ENCODE measurements at regions not wholly inside any gene's neighbourhood (a gene's known extent, or its start where the extent isn't known, plus 50 kb on each side); places are given as distances from the start of the nearest gene placed in this dataset.

DNA sequence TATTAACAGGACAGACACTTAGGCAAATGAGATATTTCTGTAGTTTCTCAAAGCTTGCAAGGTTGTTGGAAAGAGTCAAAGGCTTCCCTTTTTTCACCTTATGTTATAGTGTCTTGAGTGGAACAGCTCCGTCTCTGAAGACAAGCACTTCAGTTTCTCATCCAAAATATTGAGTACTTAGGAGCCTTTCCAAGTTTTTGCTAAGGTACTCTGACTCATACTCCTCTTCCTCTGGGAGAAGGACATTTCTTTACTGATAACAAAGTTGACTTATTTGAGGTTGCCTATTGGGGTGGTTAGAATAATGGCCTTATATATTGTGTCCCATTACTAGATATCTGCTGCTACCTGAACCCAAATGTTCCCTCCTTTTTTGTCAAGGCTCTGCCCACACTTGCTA lies 869.6 kb downstream of the MAT2B start:
- DNase-seq (ENCODE audit: low read depth): no peak

GRCh38 chr5:164376843-164377242 lies 871.4 kb downstream of the MAT2B start:
- DNase-seq (ENCODE audit: low read depth): no peak

GRCh38 chr5:164377746-164378145 lies 872.3 kb downstream of the MAT2B start:
- DNase-seq (ENCODE audit: low read depth): no peak

DNA sequence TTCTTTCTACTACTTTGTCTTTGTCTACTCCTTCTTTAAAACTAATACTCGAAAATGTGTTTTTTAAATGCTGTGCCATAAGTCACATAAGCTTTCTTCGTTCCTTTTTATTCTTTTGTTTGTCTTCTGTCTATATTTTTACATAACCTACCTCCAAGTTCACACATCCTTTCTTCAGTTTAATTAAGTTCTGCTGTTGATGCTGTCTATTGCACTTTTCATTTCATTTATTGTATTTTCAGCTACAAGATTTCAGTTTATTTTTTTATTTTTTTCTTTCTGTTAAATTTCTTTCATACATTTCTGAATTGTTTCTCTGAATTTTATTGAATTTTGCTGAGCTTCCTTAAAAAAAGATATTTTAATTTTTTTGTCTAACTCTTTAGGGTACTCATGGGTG lies 878.2 kb downstream of the MAT2B start:
- DNase-seq (ENCODE audit: low read depth): no peak

DNA sequence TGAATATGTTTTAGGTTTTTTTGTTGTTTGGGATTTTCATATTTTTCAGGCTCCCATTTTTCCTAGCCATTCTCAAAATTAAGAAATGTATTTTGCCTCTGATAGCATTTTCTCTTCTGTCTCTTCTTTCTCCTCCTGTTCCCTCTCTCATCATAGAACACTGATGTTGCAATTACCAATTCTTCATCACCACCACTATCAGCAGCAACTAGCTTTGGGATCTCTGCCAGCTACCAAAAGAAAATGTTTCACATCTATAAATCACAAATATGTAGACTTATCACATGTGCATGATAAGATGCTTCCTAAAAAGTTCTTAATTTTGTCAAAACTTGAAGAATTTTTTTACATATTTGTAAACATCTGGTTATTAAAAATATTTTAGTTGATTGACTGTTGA lies 887.1 kb downstream of the MAT2B start:
- DNase-seq (ENCODE audit: low read depth): no peak

- no peak for DNase-seq (ENCODE audit: low read depth)
Measured at GRCh38 chr5:164394686-164395194, 889.3 kb downstream of the MAT2B start.

- DNase-seq (ENCODE audit: low read depth): no peak
Measured at GRCh38 chr5:164412531-164412930, 907.1 kb downstream of the MAT2B start.

DNA sequence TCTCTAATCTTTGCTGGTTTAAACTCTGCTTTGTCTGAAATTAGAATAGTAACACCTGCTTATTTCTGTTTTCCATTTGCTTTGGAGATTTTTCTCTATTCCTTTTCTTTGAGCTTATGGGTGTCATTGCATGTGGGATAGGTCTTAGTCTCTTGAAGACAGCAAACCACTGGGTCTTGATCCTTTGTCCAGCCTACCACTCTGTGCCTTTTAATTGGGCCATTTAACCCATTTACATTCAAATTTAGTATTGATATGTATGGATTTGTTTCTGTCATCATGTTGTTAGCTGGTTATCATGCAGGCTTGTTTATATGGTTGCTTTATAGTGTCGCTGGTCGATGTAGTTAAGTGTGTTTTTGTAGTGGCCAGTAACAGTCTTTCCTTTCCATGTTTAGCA lies 914.7 kb downstream of the MAT2B start:
- DNase-seq (ENCODE audit: low read depth): no peak

DNA sequence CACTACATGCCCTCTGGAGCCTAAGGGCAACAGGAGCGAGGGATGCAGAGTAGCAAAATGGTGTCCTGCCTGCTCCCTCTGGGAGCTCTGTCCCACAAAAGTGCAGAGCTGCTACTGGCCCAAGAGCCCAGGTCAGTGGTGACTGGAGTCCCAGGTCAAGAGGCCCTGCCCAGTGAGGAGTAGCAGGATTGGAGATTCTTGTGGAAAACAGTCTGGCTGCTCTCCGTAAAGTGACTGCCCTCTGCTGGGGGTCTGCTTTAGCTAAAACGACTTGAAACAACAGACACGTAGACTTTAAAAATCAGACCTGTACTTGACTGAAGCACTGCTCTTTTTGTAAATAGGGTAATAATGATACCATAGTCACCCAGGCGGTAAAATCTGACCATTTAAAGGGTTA lies 917.0 kb downstream of the MAT2B start:
- peak; percentile 7 for DNase-seq (ENCODE audit: low read depth)

GRCh38 chr5:164431634-164432304 lies 926.4 kb downstream of the MAT2B start:
- DNase-seq (ENCODE audit: low read depth): no peak

DNA sequence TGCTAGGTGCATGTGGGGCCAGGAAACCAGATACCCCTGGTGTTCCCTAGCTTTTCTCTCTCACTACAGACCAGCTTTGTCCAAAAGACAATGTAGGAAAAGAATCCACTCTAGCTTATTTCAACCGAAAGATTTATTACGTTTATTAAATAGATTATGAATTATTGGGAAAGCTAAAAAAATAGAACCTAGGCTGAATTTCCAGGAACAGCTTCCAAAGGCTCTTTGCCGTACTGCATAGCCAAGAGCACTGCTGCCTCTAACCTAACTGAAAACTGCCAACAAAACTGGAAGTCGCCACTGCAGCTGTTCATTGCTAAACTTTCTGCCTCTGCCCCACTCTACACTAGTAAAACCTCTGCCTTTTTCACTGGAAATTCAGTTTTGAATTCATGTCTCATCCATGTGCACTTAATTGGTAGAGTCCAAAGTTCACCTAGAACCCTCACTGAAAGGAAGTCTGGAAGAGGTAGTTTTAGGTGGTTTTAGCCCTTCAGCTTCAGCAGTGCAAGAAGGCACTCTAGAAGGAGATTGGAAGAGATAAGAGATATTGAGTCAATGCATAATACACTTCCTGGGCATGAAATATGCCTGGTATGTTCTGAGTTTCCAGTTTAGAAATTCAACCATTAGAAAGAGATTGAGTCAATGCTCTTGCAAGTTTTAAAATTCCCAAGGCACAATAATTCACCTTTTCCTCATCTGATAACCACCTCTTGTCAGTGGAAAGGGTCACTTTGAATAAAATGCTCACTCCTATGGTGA lies 927.9 kb downstream of the MAT2B start:
- no peak for DNase-seq (ENCODE audit: low read depth)

- no peak for DNase-seq (ENCODE audit: low read depth)
Measured at GRCh38 chr5:164435576-164435975, 930.2 kb downstream of the MAT2B start.

DNA sequence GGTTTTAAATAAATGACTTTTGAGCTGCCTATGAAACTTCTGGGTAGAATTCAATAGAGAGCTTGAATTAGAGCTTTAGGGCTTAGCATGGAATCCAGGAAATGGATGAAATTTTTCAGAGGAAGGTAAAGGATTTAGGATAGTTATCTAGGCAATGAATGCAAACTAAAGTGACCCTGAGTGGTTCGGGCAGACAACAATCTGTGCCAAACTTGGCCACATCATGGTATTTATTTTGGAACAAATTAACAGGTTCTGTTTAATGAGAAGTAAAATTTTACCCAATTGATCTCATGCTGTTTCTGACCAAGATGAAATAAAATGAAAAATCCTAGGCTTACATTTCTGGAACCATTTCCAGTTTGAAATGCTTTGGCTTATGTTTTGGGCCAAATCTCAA lies 934.4 kb downstream of the MAT2B start:
- no peak for DNase-seq (ENCODE audit: low read depth)

GRCh38 chr5:164449460-164449859 lies 944.0 kb downstream of the MAT2B start:
- no peak for DNase-seq (ENCODE audit: low read depth)

DNA sequence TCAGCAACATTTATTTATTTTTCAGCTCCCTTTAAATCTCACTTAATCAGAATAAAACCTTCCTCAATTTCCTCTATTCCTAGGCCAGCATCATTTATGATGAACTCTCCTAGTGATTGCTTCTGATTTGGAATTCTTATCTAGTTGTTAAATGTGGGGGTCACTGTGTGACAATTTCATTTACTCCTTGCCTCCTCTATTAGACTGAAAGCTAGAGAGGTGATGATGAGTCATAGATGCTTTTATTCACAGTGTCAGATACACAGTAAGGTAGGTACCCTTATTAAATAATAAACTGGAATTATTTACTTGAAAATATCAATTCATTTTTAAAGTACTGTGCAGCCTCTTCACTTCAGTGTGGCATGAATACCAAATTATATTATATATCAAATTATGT lies 960.6 kb downstream of the MAT2B start:
- DNase-seq (ENCODE audit: low read depth): no peak

GRCh38 chr5:164470312-164470711 lies 964.9 kb downstream of the MAT2B start:
- peak; percentile 3 for DNase-seq (ENCODE audit: low read depth)

DNA sequence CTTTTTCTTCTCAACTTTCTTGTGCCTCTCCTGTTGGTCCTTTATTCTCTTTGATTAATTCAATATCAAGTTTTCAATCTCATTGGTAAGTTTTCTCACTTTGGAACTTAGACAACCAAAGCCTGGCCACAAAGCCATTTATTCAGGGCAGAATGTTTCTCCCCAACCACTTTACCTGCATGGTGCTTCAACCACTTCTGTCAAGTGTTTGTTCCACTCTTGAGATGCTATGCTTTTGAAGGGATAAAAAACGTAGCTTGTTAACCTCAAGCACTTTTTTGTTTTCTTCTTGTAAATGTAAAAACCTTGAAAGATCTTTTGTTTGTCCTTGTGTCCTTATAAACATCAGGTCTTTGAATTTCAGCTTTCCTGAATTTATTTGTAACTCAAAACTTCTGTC lies 966.7 kb downstream of the MAT2B start:
- no peak for DNase-seq (ENCODE audit: low read depth)

GRCh38 chr5:164475339-164475977 lies 970.0 kb downstream of the MAT2B start:
- peak; percentile 31 for DNase-seq (ENCODE audit: low read depth)

GRCh38 chr5:164481270-164481669 lies 975.9 kb downstream of the MAT2B start:
- DNase-seq (ENCODE audit: low read depth): no peak

GRCh38 chr5:164482351-164482750 lies 976.9 kb downstream of the MAT2B start:
- DNase-seq (ENCODE audit: low read depth): no peak

DNA sequence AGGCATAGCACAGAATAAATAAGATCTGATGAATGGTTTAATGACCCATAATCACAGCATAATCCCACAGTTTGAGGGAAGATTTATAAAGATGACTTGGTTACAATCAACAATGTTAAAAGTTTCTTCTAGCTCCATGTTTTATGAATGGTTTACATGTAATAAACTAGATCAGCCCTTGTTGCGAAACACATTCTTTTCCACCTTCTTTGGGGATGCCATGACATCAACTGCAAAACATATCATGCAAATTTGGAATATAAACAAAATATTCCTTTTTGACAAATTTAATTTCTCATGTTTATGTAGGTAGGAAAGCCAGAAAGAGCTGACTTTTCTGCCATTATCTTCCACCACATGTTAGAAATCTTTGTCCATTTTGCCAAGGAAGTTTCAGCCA lies 979.5 kb downstream of the MAT2B start:
- no peak for DNase-seq (ENCODE audit: low read depth)

- no peak for DNase-seq (ENCODE audit: low read depth)
Measured at GRCh38 chr5:164487939-164488338, 982.5 kb downstream of the MAT2B start.

All from LHCN-M2 (cell line).